ENCODE measurements at regions not wholly inside any gene's neighbourhood (a gene's known extent, or its start where the extent isn't known, plus 50 kb on each side); places are given as distances from the start of the nearest gene placed in this dataset.

GRCh38 chr6:104014163-104014959 lies 845.4 kb downstream of the HACE1 start:
- no peak for TF ChIP-seq TERF1 (CRISPR knock-in tag; IDR thresholded peaks at IDR 0.05)
- no peak for TF ChIP-seq CTCF (CRISPR knock-in tag; IDR thresholded peaks at IDR 0.05)
- no peak for TF ChIP-seq POLR2A (IDR thresholded peaks at IDR 0.05; ENCODE audit: insufficient read depth in 1 of 2, low read depth in 2 of 2, low read length in 2 of 2)
- TF ChIP-seq JUND (CRISPR knock-in tag; IDR thresholded peaks at IDR 0.05): no peak
- no peak for TF ChIP-seq MTF1 (CRISPR knock-in tag; IDR thresholded peaks at IDR 0.05)
- no peak for TF ChIP-seq ZNF329 (CRISPR knock-in tag; IDR thresholded peaks at IDR 0.05; ENCODE audit: low read depth)
- no peak for TF ChIP-seq PRDM10 (CRISPR knock-in tag; IDR thresholded peaks at IDR 0.05; ENCODE audit: low read depth)

Measured in HepG2 (cell line).